H9 (cell line): ENCODE measurements at regions not wholly inside any gene's neighbourhood (a gene's known extent, or its start where the extent isn't known, plus 50 kb on each side); places are given as distances from the start of the nearest gene placed in this dataset.

Experiments
- DNase-seq: peaks from one replicate; pipeline ENCODE4 v3.0.0-alpha.2; 2017
- H2AFZ ChIP-seq: one replicate; pipeline ENCODE4 v1.6.1; 2013; ENCODE audit warnings: mild to moderate bottlenecking, low read length, control low read depth, moderate library complexity
- H2AK5ac ChIP-seq: 2 replicates; pipeline ENCODE4 v1.6.1; 2013; ENCODE audit warnings: low read length, control low read depth, mixed read lengths; ENCODE audit not compliant: insufficient read length
- H2BK120ac ChIP-seq: one replicate; pipeline ENCODE4 v1.6.1; 2013; ENCODE audit warnings: low read depth, mild to moderate bottlenecking, low read length, control low read depth, inconsistent platforms; ENCODE audit not compliant: poor library complexity, severe bottlenecking
- H2BK12ac ChIP-seq: 2 replicates; pipeline ENCODE4 v1.6.1; 2013; ENCODE audit warnings: low read length, control low read depth, mixed read lengths, low read depth; ENCODE audit not compliant: insufficient read length
- H2BK15ac ChIP-seq: 2 replicates; pipeline ENCODE4 v1.6.1; 2013; ENCODE audit warnings: low read depth, low read length, control low read depth
- H2BK20ac ChIP-seq: one replicate; pipeline ENCODE4 v1.6.1; 2013; ENCODE audit warnings: low read depth, mild to moderate bottlenecking, low read length, control low read depth, inconsistent platforms; ENCODE audit not compliant: poor library complexity, severe bottlenecking
- H2BK5ac ChIP-seq: 2 replicates; pipeline ENCODE4 v1.6.1; 2013; ENCODE audit warnings: low read length, control low read depth, mixed read lengths; ENCODE audit not compliant: insufficient read length
- H3K14ac ChIP-seq: 2 replicates; pipeline ENCODE4 v1.6.1; 2013; ENCODE audit warnings: low read length, control low read depth; ENCODE audit not compliant: insufficient read depth
- H3K18ac ChIP-seq: 2 replicates; pipeline ENCODE4 v1.6.1; 2013; ENCODE audit warnings: low read depth, mild to moderate bottlenecking, mixed read lengths, low read length, control low read depth; ENCODE audit not compliant: insufficient read length
- H3K23ac ChIP-seq: 2 replicates; pipeline ENCODE4 v1.6.1; 2013; ENCODE audit warnings: low read length, control low read depth, mixed read lengths, low read depth; ENCODE audit not compliant: insufficient read length
- H3K23me2 ChIP-seq: 2 replicates; pipeline ENCODE4 v1.6.1; 2013; ENCODE audit warnings: low read depth, mild to moderate bottlenecking, mixed read lengths, low read length, control low read depth; ENCODE audit not compliant: insufficient read length, poor library complexity, severe bottlenecking
- H3K27ac ChIP-seq: 2 replicates; pipeline ENCODE4 v1.5.1; 2013; ENCODE audit warnings: low read length, control low read depth, mixed read lengths, low read depth; ENCODE audit not compliant: insufficient read length
- H3K27me3 ChIP-seq: 2 replicates; pipeline ENCODE4 v1.6.1; 2013; ENCODE audit warnings: low read length, control low read depth, inconsistent platforms; ENCODE audit not compliant: insufficient read depth
- H3K4ac ChIP-seq: 2 replicates; pipeline ENCODE4 v1.6.1; 2013; ENCODE audit warnings: low read depth, mild to moderate bottlenecking, control low read depth, inconsistent platforms, low read length, moderate library complexity
- H3K4me1 ChIP-seq: 2 replicates; pipeline ENCODE4 v1.6.1; 2013; ENCODE audit warnings: low read length, control low read depth, inconsistent platforms; ENCODE audit not compliant: insufficient read depth
- H3K4me2 ChIP-seq: 2 replicates; pipeline ENCODE4 v1.6.1; 2013; ENCODE audit warnings: low read length, control low read depth, mixed read lengths; ENCODE audit not compliant: insufficient read length, insufficient read depth
- H3K56ac ChIP-seq: 2 replicates; pipeline ENCODE4 v1.6.1; 2013; ENCODE audit warnings: low read depth, mild to moderate bottlenecking, mixed read lengths, low read length, control low read depth; ENCODE audit not compliant: insufficient read length
- H3K79me1 ChIP-seq: 2 replicates; pipeline ENCODE4 v1.6.1; 2013; ENCODE audit warnings: low read depth, mild to moderate bottlenecking, moderate library complexity, low read length, control low read depth, inconsistent platforms; ENCODE audit not compliant: insufficient read depth, poor library complexity, severe bottlenecking
- H3K79me2 ChIP-seq: 2 replicates; pipeline ENCODE4 v1.6.1; 2013; ENCODE audit warnings: low read length, control low read depth, inconsistent platforms; ENCODE audit not compliant: insufficient read depth
- H3K9ac ChIP-seq: 2 replicates; pipeline ENCODE4 v1.6.1; 2013; ENCODE audit warnings: low read length, control low read depth, mixed read lengths; ENCODE audit not compliant: insufficient read length; ENCODE audit errors: extremely low read depth
- H3K9me3 ChIP-seq: one replicate; pipeline ENCODE4 v1.6.1; 2013; ENCODE audit warnings: low read depth, low read length, inconsistent platforms; ENCODE audit not compliant: control insufficient read depth
- H3T11ph ChIP-seq: one replicate; pipeline ENCODE4 v1.6.1; 2013; ENCODE audit warnings: mild to moderate bottlenecking, low read length, control low read depth, inconsistent platforms
- H4K20me1 ChIP-seq: one replicate; pipeline ENCODE4 v1.6.1; 2013; ENCODE audit not compliant: control insufficient read depth, insufficient read length, insufficient read depth
- H4K5ac ChIP-seq: 2 replicates; pipeline ENCODE4 v1.6.1; 2013; ENCODE audit warnings: low read depth, mild to moderate bottlenecking, mixed read lengths, low read length, control low read depth; ENCODE audit not compliant: insufficient read length
- H4K8ac ChIP-seq: replicated peaks from 2 replicates; pipeline ENCODE4 v1.6.1; 2013; ENCODE audit warnings: low read length, control low read depth, mixed read lengths, low read depth; ENCODE audit not compliant: insufficient read length
- H4K91ac ChIP-seq: 2 replicates; pipeline ENCODE4 v1.6.1; 2013; ENCODE audit warnings: low read depth, mild to moderate bottlenecking, moderate library complexity, mixed read lengths, low read length, control low read depth; ENCODE audit not compliant: insufficient read length
- H3K27ac Mint-ChIP-seq, 3 experiments: 2 replicates in 2 of 3; 3 replicates in 1 of 3; pipeline ENCODE4 v1.8.0; 2020 to 2021; ENCODE audit warnings: mixed read lengths in 3 of 3, mild to moderate bottlenecking in 1 of 3, moderate library complexity in 1 of 3
- H3K27me3 Mint-ChIP-seq: 2 replicates; pipeline ENCODE4 v1.8.0; 2021; ENCODE audit warnings: low read depth, mild to moderate bottlenecking, moderate library complexity, mixed read lengths
- H3K36me3 Mint-ChIP-seq, 3 experiments: 2 replicates in 2 of 3; 3 replicates in 1 of 3; pipeline ENCODE4 v1.8.0; 2020 to 2021; ENCODE audit warnings: low read depth in 3 of 3, mixed read lengths in 3 of 3; ENCODE audit not compliant: insufficient read depth in 1 of 3
- H3K4me1 Mint-ChIP-seq, 2 experiments: 2 replicates each; pipeline ENCODE4 v1.8.0; 2020; ENCODE audit warnings: mixed read lengths in 2 of 2
- H3K4me3 Mint-ChIP-seq, 2 experiments: 2 replicates in 1 of 2; 3 replicates in 1 of 2; pipeline ENCODE4 v1.8.0; 2020 to 2021; ENCODE audit warnings: mild to moderate bottlenecking in 2 of 2, mixed read lengths in 2 of 2, moderate library complexity in 1 of 2
- H3K9me3 Mint-ChIP-seq, 2 experiments: 2 replicates in 1 of 2; 3 replicates in 1 of 2; pipeline ENCODE4 v1.8.0; 2020; ENCODE audit warnings: mild to moderate bottlenecking in 2 of 2, mixed read lengths in 2 of 2, moderate library complexity in 1 of 2
- CTCF ChIP-seq: fragments of 200-600 bp; sonication (generic); conservative IDR thresholded peaks from 3 replicates; pipeline ENCODE4 v1.8.0; 2021; ENCODE audit warnings: antibody characterized with exemption, mild to moderate bottlenecking
- WGBS: extraction: QIAGEN DNeasy Blood & Tissue Kit; methylation state at CpG from one replicate; pipeline ENCODE4 v1.1.7; 2013; ENCODE audit warnings: missing lambda C conversion rate, low lambda C conversion rate, mixed read lengths; ENCODE audit not compliant: insufficient read length; ENCODE audit errors: extremely low coverage; 5-methylcytosine and 5-hydroxymethylcytosine counted together

- Histone ChIP-seq H3K18ac (no peak overlapping the region), H2BK15ac (no peak overlapping the region), H3K14ac (no peak overlapping the region), H3K27ac (no peak overlapping the region), H3T11ph (no peak overlapping the region), H3K23me2 (no peaks in the 10 kb centered on the region), H3K4ac (no peak overlapping the region), H3K9ac (no peak overlapping the region), H2AFZ (no peak overlapping the region), H2BK120ac (no peak overlapping the region), H2BK12ac (no peak overlapping the region), H4K91ac (no peak overlapping the region), H4K5ac (no peak overlapping the region), H3K4me2 (no peak overlapping the region), H3K9me3 (no peaks in the 10 kb centered on the region), H3K79me1 (no peaks in the 10 kb centered on the region), H3K56ac (no peak overlapping the region), H2AK5ac (no peak overlapping the region), H3K79me2 (no peaks in the 10 kb centered on the region), H2BK5ac (no peak overlapping the region), H3K23ac (no peak overlapping the region), H3K4me1 (peaks cover 12% of the 10 kb centered on the region; the same call in 1 of the 2 replicates), H4K8ac (no peak overlapping the region), H3K27me3 (no peaks in the 10 kb centered on the region), H2BK20ac (no peak overlapping the region), H4K20me1 (no peaks in the 10 kb centered on the region)
- H3K9me3 Mint-ChIP-seq: no peaks in the 10 kb centered on the region
- no peak overlapping the region for H3K27ac Mint-ChIP-seq
- peaks cover 6% of the 10 kb centered on the region in 2 experiments; a peak in 3 of 4 replicates for H3K4me1 Mint-ChIP-seq
- peaks cover 10% of the 10 kb centered on the region for H3K27me3 Mint-ChIP-seq
- no peak for DNase-seq
- no peak overlapping the region for H3K4me3 Mint-ChIP-seq
- TF ChIP-seq CTCF: no peak
- no peaks in the 10 kb centered on the region for H3K36me3 Mint-ChIP-seq
- no CpG with 5 or more reads among the region's 2 CpGs for WGBS
These were observed 112.3 kb downstream of the TTC6 start for GRCh38 chr14:37707716-37708115.
